Heart left ventricle (tissue), 13 donors: ENCODE measurements at regions not wholly inside any gene's neighbourhood (a gene's known extent, or its start where the extent isn't known, plus 50 kb on each side); places are given as distances from the start of the nearest gene placed in this dataset.

Experiments used
- CTCF ChIP-seq, 12 donors: fragments of 200-600 bp; sonication (generic) in 4 of 12; IDR thresholded peaks; one replicate each; pipeline versions ENCODE4 v1.5.0 to v1.8.0; 2018 to 2022; ENCODE audit warnings: antibody characterized with exemption in 12 of 12, mild to moderate bottlenecking in 5 of 12
- POLR2A ChIP-seq, 2 donors: fragments of 450-650 bp; IDR thresholded peaks; one replicate each; pipeline ENCODE4 v1.6.1; 2017; ENCODE audit warnings: antibody characterized with exemption in 2 of 2, mild to moderate bottlenecking in 2 of 2, moderate library complexity in 2 of 2
- donor health status: ischemic (EF 13 %, LVEDD 7.1; RV severe dilation, severe dysfunction).
- donor health status: DM: no; HTN: yes; CAD: no.
- donor health status: DM: no; HTN: no; CAD: no.
- donor health status: ischemic (EF 25% LVEDD 6.9; RV normal size, moderate dysfunction).
- donor health status: ischemic (EF 25% LVEDD 5.7; RV mildly dilated, moderate dysfunction).
- donor health status: ischemic (EF 35%, LVEDD 5.7; RV mildly dilated, moderate dysfunction).
- donor health status: nonischemic (EF 11% LVEDD 7.7; RV severe dilation, severe dysfunction).
- donor health status: DM: yes; HTN: yes; CAD: no.
- donor health status: PGD.
- donor health status: ischemic (EF 29% LVEDD 5.4; RV normal size, mild dysfunction).
- donor health status: nonischemic (EF 23%, LVEDD 6.1; RV moderate dilation, normal function).

GRCh38 chr5:33105521-33105941 is 335.2 kb upstream of the TARS1 start:
- TF ChIP-seq CTCF (IDR thresholded peaks at IDR 0.05) (no peak), POLR2A (IDR thresholded peaks at IDR 0.05) (no peak)
